Parathyroid adenoma (tissue), 2 donors: ENCODE measurements at regions not wholly inside any gene's neighbourhood (a gene's known extent, or its start where the extent isn't known, plus 50 kb on each side); places are given as distances from the start of the nearest gene placed in this dataset.

Experiments
- H2AFZ ChIP-seq: fragments of 300-600 bp; sonication (generic); one replicate; pipeline ENCODE4 v1.7.0; 2017; ENCODE audit warnings: antibody characterized with exemption, mild to moderate bottlenecking
- H3K27ac ChIP-seq: fragments of 300-600 bp; sonication (generic); one replicate; pipeline ENCODE4 v1.7.0; 2017
- H3K27me3 ChIP-seq: fragments of 300-600 bp; sonication (generic); one replicate; pipeline ENCODE4 v1.7.0; 2017; ENCODE audit warnings: low read length; ENCODE audit not compliant: control insufficient read depth, insufficient read depth
- H3K36me3 ChIP-seq: fragments of 300-600 bp; sonication (generic); one replicate; pipeline ENCODE4 v1.7.0; 2017; ENCODE audit warnings: low read length; ENCODE audit not compliant: control insufficient read depth, insufficient read depth
- H3K4me1 ChIP-seq: fragments of 300-600 bp; sonication (generic); one replicate; pipeline ENCODE4 v1.7.0; 2017; ENCODE audit warnings: control low read depth
- H3K4me2 ChIP-seq: fragments of 300-600 bp; sonication (generic); one replicate; pipeline ENCODE4 v1.7.0; 2017; ENCODE audit warnings: low read length
- H3K4me3 ChIP-seq: fragments of 300-600 bp; sonication (generic); one replicate; pipeline ENCODE4 v1.7.0; 2017; ENCODE audit warnings: low read depth, low read length
- H3K79me2 ChIP-seq: fragments of 300-600 bp; sonication (generic); one replicate; pipeline ENCODE4 v1.7.0; 2017; ENCODE audit warnings: control low read depth
- H3K9ac ChIP-seq: fragments of 300-600 bp; sonication (generic); one replicate; pipeline ENCODE4 v1.7.0; 2017; ENCODE audit warnings: mild to moderate bottlenecking
- H3K9me3 ChIP-seq: fragments of 300-600 bp; sonication (generic); one replicate; pipeline ENCODE4 v1.7.0; 2017; ENCODE audit warnings: low read length; ENCODE audit not compliant: control insufficient read depth
- CTCF ChIP-seq: fragments of 300-600 bp; sonication (generic); IDR thresholded peaks from one replicate; pipeline ENCODE4 v1.7.0; 2017; ENCODE audit warnings: antibody characterized with exemption, mild to moderate bottlenecking
- donor health status: primary hyperparathyroidism.

GRCh38 chr15:79140846-79141570 is 50.4 kb upstream of the RASGRF1 start:
- H2AFZ ChIP-seq = no peak overlapping the region

More at GRCh38 chr15:79140846-79141570, 50.4 kb upstream of the RASGRF1 start:
- Histone ChIP-seq H3K4me2 (no peak overlapping the region), H3K4me3 (no peak overlapping the region), H3K27me3 (no peaks in the 10 kb centered on the region), H3K4me1 (no peaks in the 10 kb centered on the region), H3K36me3 (no peaks in the 10 kb centered on the region), H3K9ac (no peak overlapping the region), H3K27ac (no peak overlapping the region), H3K9me3 (no peaks in the 10 kb centered on the region), H3K79me2 (no peaks in the 10 kb centered on the region)
- no peak for TF ChIP-seq CTCF
